GM19455 (cell line): ENCODE measurements at regions not wholly inside any gene's neighbourhood (a gene's known extent, or its start where the extent isn't known, plus 50 kb on each side); places are given as distances from the start of the nearest gene placed in this dataset.

ENCODE experiments used
- ATAC-seq: cut with Tn5 transposase; IDR thresholded peaks from one replicate; pipeline ENCODE4 v1.9.1; 2021; ENCODE audit not compliant: unreplicated experiment

- ATAC-seq, result no peak
Observed at GRCh38 chr3:40848421-40848820, 323.7 kb downstream of the ZNF621 start.

- ATAC-seq, result no peak
Observed at GRCh38 chr3:40850861-40851260, 326.1 kb downstream of the ZNF621 start.

GRCh38 chr3:40851836-40852235, 327.1 kb downstream of the ZNF621 start:
- ATAC-seq, result no peak

- no peak for ATAC-seq
Observed at GRCh38 chr3:40852712-40853111, 328.0 kb downstream of the ZNF621 start.

GRCh38 chr3:40853474-40853873, 328.7 kb downstream of the ZNF621 start:
- no peak for ATAC-seq

GRCh38 chr3:40855871-40856270, 331.1 kb downstream of the ZNF621 start:
- no peak for ATAC-seq

GRCh38 chr3:40858364-40859115, 333.8 kb downstream of the ZNF621 start:
- ATAC-seq, result no peak

GRCh38 chr3:40862946-40863345, 336.4 kb upstream of the CTNNB1 start:
- ATAC-seq, result no peak

GRCh38 chr3:40864146-40864782, 335.0 kb upstream of the CTNNB1 start:
- no peak for ATAC-seq

GRCh38 chr3:40864915-40865314, 334.4 kb upstream of the CTNNB1 start:
- no peak for ATAC-seq

- ATAC-seq, result no peak
Observed at GRCh38 chr3:40867797-40868196, 331.5 kb upstream of the CTNNB1 start.

GRCh38 chr3:40869013-40869412, 330.3 kb upstream of the CTNNB1 start:
- ATAC-seq, result no peak

- ATAC-seq, result no peak
Observed at GRCh38 chr3:40869939-40870338, 329.4 kb upstream of the CTNNB1 start.

- no peak for ATAC-seq
Observed at GRCh38 chr3:40871394-40871793, 327.9 kb upstream of the CTNNB1 start.

GRCh38 chr3:40872258-40872920, 326.9 kb upstream of the CTNNB1 start:
- ATAC-seq, result no peak

GRCh38 chr3:40873476-40873875, 325.8 kb upstream of the CTNNB1 start:
- no peak for ATAC-seq

GRCh38 chr3:40873934-40874699, 325.2 kb upstream of the CTNNB1 start:
- ATAC-seq, result no peak

- no peak for ATAC-seq
Observed at GRCh38 chr3:40875581-40875980, 323.7 kb upstream of the CTNNB1 start.

GRCh38 chr3:40876009-40876408, 323.3 kb upstream of the CTNNB1 start:
- ATAC-seq, result no peak

- ATAC-seq, result no peak
Observed at GRCh38 chr3:40876496-40876895, 322.8 kb upstream of the CTNNB1 start.
